Activated CD8-positive, alpha-beta memory T cell treated with anti-CD3 and anti-CD28 coated beads for 24 hours (primary cell): ENCODE measurements at regions not wholly inside any gene's neighbourhood (a gene's known extent, or its start where the extent isn't known, plus 50 kb on each side); places are given as distances from the start of the nearest gene placed in this dataset.
"Not testable (repeated sequence)": the region's sequence is repeated elsewhere in the genome, so short reads cannot be mapped to it uniquely, and the experiment has no call there.

Experiments
- DNase-seq: peaks from one replicate; pipeline ENCODE4 v3.0.0-alpha.2; 2020

DNA sequence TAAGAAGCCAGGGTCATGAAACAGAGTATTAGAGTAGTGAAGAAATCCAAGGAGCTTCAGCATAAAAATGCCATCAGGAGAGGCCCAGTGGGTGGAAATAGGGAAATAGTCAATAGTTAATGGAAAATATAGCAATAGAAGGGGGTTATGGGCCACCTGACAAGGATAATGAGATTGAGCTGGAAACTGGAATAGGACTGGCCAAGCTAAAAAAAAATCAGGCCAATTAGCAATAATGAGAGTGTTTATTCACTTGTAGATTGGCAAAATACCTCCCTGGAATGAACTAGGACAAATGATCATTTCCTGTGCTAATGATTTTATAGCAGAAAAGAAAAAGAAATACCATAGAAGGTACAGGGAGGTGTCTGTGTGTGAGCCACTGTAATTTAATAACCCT, 97.9 kb downstream of the PLCE1 start:
- DNase-seq, result no peak

GRCh38 chr10:94092848-94093247, 99.1 kb downstream of the PLCE1 start:
- DNase-seq, result no peak

DNA sequence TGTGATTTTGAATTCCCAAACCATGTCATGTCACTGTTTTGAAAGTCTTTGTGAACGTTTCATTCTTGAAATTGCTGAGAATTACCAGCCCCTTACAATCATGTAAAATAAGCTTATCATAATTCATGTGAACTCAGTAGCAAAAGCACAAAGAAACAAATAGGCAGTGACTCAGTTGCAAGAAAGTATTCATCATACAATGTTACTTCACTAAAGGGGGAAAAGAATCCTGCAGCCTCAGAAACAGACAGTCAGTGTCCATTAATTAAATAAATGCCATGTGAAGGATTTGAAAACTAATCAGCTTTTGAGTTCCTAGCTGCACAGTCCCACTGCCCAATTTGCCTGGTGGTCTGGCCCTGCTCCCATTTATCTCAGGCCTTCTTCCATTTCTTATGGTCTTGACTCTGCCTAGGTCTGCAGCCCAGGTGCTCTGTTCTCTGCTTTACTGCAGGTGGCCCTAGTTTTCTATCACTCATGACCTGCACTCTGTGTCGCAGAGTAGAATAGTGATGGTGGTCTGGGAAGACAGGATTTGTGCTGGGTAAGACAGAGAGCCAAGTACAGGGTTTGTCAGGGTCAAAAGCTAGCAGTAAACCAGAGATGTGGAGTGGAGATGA, 99.7 kb downstream of the PLCE1 start:
- DNase-seq, result no peak

DNA sequence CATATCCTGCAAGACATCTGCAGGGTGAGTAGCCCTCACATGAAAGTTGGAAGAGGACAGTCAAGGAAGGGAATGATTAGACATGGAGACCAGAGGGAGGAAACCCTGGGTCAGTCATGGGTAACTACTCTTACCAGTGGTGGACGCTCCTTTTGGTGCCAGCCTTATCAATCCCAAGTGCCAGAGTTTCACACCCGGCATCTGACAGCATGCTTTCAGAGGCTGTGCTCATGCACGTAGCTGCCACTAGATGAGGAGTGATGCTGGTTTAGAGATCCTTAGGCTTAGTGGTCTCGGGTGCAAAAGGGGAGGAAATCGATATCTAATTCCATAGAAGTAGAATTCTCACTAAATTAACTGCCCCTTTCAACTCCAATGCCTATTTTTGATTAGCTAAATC, 100.8 kb downstream of the PLCE1 start:
- no peak for DNase-seq

DNA sequence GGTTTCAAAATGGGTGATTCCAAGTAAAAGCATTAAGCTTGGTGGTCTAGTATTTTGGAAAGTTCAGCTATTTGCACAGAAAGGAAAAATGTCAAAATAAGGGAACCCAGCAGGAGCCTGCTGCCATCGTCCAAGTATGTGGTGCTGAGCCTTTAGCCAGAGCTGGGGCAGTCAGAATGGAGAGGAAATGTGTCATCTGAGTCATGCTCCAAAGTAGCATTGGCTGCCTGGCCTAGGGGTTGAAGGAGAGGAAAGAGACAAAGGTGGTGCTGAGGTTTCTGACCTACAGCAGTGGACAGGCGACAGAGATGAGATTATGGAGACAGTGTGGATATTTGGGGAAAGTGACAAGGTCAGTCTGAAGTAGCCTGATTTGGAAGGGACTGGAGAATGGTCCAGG, 103.9 kb downstream of the PLCE1 start:
- no peak for DNase-seq

GRCh38 chr10:94098896-94099295, 105.2 kb downstream of the PLCE1 start:
- DNase-seq, result no peak

DNA sequence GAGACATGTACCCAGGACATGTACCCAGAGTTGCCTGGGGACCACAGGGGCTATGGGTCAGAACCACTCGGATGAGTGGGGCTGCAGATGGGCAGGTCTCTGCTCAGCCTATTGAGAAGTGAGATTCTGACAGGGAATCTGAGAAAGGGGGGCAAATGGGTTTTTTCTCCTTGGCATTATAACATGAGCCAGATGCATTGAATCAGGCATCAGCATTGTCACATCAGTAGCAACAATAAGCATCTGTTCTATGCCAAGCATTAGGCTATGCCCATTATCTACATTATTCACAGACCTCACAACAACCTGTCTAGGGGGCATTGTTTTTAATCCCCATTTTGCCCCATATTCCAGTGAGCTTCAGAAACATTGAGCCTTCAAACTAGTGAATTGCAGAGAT, 108.2 kb downstream of the PLCE1 start:
- no peak for DNase-seq

DNA sequence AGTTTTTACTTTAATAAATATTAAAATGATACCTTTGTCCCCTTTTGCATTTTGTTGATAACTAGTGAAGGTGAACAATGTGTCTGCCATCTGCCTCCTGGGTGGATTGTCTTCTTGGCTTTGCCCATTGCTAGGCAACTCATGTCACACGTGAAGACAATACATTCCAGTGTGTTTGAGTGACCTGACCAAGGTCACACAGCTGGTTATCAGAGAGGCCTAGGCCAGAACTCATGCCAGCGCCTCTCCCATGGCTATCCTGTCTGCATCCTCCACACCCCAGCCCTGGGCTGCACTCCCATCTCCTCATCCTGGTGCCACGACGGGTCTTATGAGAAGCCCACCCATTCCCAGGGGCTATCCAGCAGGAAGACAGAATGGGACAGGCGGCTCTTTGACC, 108.7 kb downstream of the PLCE1 start:
- no peak for DNase-seq

DNA sequence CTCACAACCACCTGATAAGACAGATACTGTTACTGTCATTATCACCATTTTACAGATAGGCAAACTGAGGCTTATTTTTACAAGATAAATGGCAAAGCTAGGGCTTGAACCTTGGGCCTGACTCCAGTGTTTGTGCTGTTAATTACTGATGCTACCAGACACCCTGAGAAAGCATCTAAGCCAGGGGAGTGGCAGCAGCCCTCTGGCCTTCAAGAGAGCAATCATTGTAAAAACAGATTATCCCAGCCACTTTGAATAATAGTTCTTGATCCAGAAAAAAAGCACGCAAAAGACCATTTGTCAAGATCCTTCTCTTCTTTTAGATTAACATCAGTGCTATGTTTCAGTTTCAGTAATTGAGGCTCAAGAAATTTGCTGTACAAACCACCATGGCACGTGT, 109.5 kb downstream of the PLCE1 start:
- no peak for DNase-seq

GRCh38 chr10:94103801-94104221, 110.1 kb downstream of the PLCE1 start:
- DNase-seq, result no peak

DNA sequence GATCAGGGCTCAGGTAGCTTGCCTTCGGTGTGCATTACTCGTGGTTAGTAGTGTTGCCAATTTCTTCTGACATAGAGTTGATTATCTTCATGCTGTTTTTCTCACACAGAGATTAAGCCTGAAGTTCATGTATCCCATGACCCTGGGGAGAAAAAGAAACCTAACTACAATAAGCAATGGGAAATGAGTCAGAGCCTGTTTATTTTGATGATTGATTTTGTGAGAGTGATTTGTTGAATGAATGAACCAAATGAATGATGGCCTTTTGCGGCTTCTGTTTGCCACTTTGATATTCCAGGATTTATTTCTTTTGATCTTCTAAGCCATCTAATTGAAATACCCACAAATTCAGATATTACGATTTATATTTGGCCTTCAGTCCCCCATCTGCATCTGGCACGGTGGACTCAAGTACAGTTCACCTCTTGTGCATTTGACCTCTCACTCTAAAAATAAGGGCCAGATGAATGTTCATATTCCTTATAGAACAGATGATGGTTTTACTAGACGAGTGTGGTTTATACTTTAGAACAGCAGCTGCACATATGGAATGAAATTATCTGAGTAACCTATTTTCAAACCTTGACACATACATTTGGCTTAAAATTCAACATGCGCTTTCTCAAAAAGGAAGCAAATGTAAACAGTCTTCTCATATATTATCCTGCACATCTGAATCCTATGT, 110.7 kb downstream of the PLCE1 start:
- no peak for DNase-seq

GRCh38 chr10:94105226-94105625, 111.5 kb downstream of the PLCE1 start:
- no peak for DNase-seq

- no peak for DNase-seq
Observed at GRCh38 chr10:94107191-94107590, 113.5 kb downstream of the PLCE1 start.

DNA sequence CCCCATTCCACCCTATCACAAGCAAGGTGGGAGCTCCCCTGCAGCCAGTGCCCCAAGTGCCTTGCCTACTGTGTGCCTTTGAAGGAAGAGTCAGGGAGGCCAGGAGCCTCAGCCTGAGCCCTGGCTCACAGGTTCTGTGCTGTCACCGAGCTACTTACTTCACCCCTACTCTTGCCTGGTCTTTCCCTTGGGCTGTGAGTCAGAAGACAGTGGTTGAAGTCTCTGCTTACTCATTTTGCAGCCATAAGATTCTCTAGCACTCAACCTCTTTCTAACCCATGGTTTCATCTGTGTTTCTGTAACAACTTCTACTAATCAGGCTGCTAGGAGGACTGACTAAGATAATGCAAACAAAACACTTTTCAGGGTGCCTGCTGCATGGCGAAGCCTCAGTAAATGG, 114.5 kb downstream of the PLCE1 start:
- DNase-seq, result no peak

DNA sequence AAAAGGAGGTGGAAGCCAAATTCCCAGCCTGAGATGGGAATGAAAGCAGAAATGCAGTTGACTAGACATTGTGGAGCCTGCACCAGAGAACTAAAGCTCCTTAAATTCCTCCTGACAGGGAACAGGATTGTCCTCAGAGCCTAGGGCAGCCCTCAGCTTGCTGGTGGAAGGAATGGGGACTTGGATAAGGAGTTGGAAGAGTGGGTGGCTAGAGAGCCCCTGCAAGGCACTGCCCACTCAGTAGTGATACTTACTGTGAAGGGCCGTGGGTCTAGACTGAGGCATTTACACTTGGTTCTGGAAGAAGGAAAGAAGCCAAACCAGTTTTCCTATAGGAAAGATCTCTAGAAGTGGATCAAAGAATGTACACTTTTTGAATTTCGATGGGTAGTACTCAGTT, 117.6 kb downstream of the PLCE1 start:
- DNase-seq, result no peak

DNA sequence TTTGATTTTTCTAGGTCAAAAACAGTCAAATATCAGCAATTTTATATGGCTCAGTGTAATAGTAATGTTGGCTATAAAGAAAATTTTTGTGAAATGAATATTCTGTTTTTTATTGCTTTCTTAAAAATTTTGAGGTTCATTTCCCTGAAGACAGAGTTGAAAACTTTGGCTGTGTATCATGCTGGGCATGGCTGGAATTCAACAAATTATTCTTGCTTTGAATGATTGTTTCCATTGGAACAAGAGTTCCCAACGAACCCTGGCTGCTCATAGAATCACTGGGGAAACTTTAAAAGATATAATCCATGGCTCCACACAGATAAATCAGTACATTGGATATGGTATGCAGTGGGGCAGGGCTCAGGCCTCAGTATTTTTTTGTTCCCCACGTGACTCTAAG, 118.6 kb downstream of the PLCE1 start:
- no peak for DNase-seq

DNA sequence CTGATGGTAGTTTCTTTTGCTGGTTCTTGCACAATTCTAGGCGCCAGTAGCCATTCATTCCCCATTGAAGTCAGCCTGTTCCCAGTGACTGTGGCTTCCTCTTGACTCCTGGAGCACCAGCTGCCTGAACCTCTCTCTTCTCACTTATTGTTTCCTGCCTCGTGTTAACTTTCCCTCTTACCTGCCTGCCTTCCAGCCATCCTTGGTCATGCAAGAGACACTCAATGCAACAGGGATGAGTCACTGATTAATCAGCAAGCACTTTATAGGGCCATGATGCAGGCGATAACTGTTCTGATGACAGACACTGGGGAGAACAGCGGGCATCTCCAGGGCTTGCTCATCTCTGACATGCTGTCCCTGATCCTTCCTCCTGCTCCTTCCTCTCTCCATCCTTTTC, 122.0 kb downstream of the PLCE1 start:
- DNase-seq, result no peak

DNA sequence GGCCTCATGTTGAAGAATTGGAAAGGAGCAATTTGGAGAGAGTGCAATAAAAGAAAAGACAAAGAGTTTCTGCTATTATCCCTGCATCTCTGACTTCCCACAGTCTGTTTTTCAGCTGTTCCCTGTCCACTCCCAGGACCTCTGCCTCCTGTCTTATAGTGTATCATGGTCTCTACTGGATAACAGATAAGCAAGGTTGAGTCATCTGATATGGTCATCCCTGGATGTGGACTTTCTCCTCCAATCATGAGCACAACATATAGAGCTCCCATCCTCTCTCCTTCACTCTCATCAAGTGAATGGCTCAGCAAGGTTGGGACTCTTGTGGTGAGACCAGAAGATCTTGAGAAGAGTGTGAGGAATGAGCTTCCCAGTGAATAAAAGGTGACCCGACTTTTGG, 123.1 kb downstream of the PLCE1 start:
- no peak for DNase-seq

DNA sequence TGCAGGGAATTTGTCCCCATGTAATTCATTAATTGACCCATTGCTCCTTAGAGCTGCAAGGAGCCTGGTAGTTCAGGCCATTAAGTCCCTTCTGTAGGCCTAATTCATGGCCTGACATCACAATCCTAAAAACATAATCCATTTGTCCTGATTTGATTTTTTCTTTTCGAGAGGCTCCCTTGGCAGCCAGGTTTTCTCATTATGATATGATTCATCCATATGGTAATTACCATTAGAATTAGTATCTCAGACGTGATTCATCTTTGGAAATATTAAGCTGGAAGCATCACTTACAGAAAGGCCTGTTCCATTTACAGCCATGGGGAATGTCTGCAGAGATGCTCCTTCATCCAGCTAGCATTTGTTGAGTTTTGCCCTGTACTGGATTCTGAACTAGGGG, 128.5 kb downstream of the PLCE1 start:
- DNase-seq, result no peak

DNA sequence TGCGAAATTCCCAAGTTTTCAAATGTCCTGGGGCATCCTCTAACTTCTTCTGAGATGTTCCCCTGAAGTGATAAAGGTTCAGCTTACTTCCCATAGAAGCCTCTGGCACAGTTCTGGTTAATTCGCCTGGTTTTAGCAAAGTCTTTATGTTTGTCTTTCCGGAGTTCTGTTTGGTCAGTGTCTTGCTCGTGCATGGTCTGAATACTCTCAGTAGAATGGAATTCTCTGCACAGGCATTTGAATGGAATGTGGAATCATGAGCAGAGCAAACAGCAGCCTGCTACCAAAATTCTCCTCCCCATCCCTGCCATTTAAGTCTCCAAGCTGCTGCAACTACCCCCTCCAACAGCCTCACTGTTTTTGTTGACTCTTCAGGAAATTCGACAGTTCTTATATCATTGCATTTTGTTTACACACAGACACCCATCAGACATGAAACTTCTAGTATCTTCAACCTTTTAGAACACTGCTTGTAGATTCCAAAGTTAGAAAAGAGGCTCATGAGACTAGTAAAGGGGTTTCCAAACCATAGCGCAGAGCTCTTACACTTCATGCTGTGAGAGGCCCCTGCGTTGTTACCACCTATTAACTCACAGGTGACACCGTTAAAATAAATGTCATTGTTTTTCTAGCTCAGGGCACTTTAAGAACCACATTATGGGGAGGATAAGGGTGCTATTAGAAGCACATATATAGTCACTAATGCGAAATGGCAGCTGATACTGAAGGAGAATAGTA, 129.7 kb downstream of the PLCE1 start:
- DNase-seq, result no peak

DNA sequence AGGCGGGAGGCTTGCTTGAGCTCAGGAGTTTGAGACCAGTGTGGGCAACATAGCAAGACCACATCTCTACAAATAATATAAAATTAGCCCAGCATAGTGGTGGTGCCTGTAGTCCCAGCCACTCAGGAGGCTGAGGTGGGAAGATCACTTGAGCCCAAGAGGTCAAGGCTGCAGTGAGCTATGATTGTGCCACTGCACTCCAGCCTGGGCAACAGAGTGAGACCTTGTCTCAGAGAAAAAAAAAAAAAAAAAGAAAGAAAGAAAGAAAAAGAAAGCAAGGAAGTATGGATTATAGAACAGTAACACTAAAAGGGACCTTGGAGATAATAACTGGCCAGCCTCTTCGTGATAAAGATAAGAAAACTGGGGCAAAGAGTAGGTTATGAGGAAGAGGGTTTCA, 130.4 kb downstream of the PLCE1 start:
- DNase-seq, result not testable (repeated sequence)

DNA sequence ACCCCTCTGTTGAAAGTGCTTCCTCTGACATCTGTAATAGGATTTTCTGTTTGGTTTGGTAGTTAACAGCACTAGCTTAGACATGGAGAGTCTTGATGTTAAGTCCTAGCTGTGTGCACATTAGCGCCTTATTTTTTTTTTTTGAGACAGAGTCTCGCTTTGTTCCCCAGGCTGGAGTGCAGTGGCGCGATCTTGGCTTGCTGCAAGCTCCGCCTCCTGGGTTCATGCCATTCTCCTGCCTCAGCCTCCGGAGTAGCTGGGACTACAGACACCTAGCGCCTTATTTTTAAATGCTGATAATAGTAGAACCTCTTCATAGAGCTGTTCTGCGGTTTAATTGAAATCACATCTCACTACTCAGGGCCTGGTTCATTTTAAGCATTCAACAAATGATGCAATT, 131.5 kb downstream of the PLCE1 start:
- not testable (repeated sequence) for DNase-seq

- no peak for DNase-seq
Observed at GRCh38 chr10:94125856-94126255, 132.1 kb downstream of the PLCE1 start.

GRCh38 chr10:94129393-94130130, 135.8 kb downstream of the PLCE1 start:
- DNase-seq, result no peak
